Epidermal melanocyte (primary cell): ENCODE measurements at regions not wholly inside any gene's neighbourhood (a gene's known extent, or its start where the extent isn't known, plus 50 kb on each side); places are given as distances from the start of the nearest gene placed in this dataset.

ENCODE experiments used
- DNase-seq: peaks from one replicate; pipeline ENCODE4 v3.0.0; 2011; ENCODE audit warnings: low spot score; ENCODE audit not compliant: insufficient read length

- no peak for DNase-seq
Observed at GRCh38 chr4:136768213-136768924, 763.9 kb downstream of the PCDH18 start.

- no peak for DNase-seq
Observed at GRCh38 chr4:136763919-136764318, 768.4 kb downstream of the PCDH18 start.

GRCh38 chr4:136755531-136755916 is 776.8 kb downstream of the PCDH18 start:
- no peak for DNase-seq

- DNase-seq = no peak
Observed at GRCh38 chr4:136754810-136755530, 777.3 kb downstream of the PCDH18 start.

GRCh38 chr4:136751556-136751955 is 780.7 kb downstream of the PCDH18 start:
- no peak for DNase-seq

- no peak for DNase-seq
Observed at GRCh38 chr4:136750897-136751296, 781.4 kb downstream of the PCDH18 start.

- DNase-seq = no peak
Observed at GRCh38 chr4:136749989-136750388, 782.3 kb downstream of the PCDH18 start.

- DNase-seq = no peak
Observed at GRCh38 chr4:136748773-136749172, 783.5 kb downstream of the PCDH18 start.

- no peak for DNase-seq
Observed at GRCh38 chr4:136748165-136748564, 784.1 kb downstream of the PCDH18 start.

GRCh38 chr4:136743238-136743637 is 789.1 kb downstream of the PCDH18 start:
- no peak for DNase-seq

GRCh38 chr4:136742333-136742732 is 790.0 kb downstream of the PCDH18 start:
- no peak for DNase-seq

GRCh38 chr4:136741468-136741867 is 790.8 kb downstream of the PCDH18 start:
- DNase-seq = no peak

- DNase-seq = no peak
Observed at GRCh38 chr4:136740326-136740725, 792.0 kb downstream of the PCDH18 start.

- DNase-seq = no peak
Observed at GRCh38 chr4:136737066-136737465, 795.2 kb downstream of the PCDH18 start.

GRCh38 chr4:136731025-136731424 is 801.3 kb downstream of the PCDH18 start:
- no peak for DNase-seq

GRCh38 chr4:136725286-136726081 is 806.8 kb downstream of the PCDH18 start:
- DNase-seq = no peak

GRCh38 chr4:136713140-136713539 is 819.2 kb downstream of the PCDH18 start:
- DNase-seq = no peak

GRCh38 chr4:136709897-136710296 is 822.4 kb downstream of the PCDH18 start:
- DNase-seq = no peak

- DNase-seq = peak; percentile 18
Observed at GRCh38 chr4:136706942-136707341, 825.4 kb downstream of the PCDH18 start.

GRCh38 chr4:136699905-136700304 is 832.4 kb downstream of the PCDH18 start:
- DNase-seq = no peak

GRCh38 chr4:136691607-136692006 is 840.7 kb downstream of the PCDH18 start:
- DNase-seq = no peak

- no peak for DNase-seq
Observed at GRCh38 chr4:136690360-136690759, 841.9 kb downstream of the PCDH18 start.
